PC-3 (cell line): ENCODE measurements at regions not wholly inside any gene's neighbourhood (a gene's known extent, or its start where the extent isn't known, plus 50 kb on each side); places are given as distances from the start of the nearest gene placed in this dataset.

Experiments used
- CTCF ChIP-seq: fragments of 300-600 bp; sonication (generic); conservative IDR thresholded peaks from 2 replicates; pipeline ENCODE4 v1.5.1; 2017; ENCODE audit warnings: antibody characterized with exemption, low read depth, mild to moderate bottlenecking, low read length
- EZH2 ChIP-seq: fragments of 300-600 bp; sonication (generic); IDR thresholded peaks from one replicate; pipeline ENCODE4 v1.6.1; 2017; ENCODE audit warnings: antibody characterized with exemption, mild to moderate bottlenecking, low read length; ENCODE audit not compliant: unreplicated experiment
- EZH2phosphoT487 ChIP-seq: fragments of 300-600 bp; sonication (generic); IDR thresholded peaks from 2 replicates; pipeline ENCODE4 v1.6.1; 2018; ENCODE audit warnings: mild to moderate bottlenecking, antibody characterized with exemption, low read length, borderline replicate concordance

- no peak for TF ChIP-seq CTCF
- TF ChIP-seq EZH2phosphoT487, result no peak
- TF ChIP-seq EZH2, result no peak
These were observed 86.8 kb upstream of the FAM241A start for GRCh38 chr4:112058433-112058832.
